SK-N-MC (cell line): ENCODE measurements at regions not wholly inside any gene's neighbourhood (a gene's known extent, or its start where the extent isn't known, plus 50 kb on each side); places are given as distances from the start of the nearest gene placed in this dataset.

Experiments
- EZH2 ChIP-seq: fragments of 200-600 bp; sonication (generic); IDR thresholded peaks from one replicate; pipeline ENCODE4 v1.6.1; 2017; ENCODE audit warnings: antibody characterized with exemption
- FOXP2 ChIP-seq: optimal IDR thresholded peaks from 2 replicates; pipeline ENCODE3; 2011; ENCODE audit warnings: mild to moderate bottlenecking, moderate library complexity; ENCODE audit not compliant: insufficient read depth; ENCODE audit errors: extremely low read length, control extremely low read depth
- POLR2AphosphoS5 ChIP-seq: IDR thresholded peaks from 2 replicates; pipeline ENCODE4 v1.6.1; 2012; ENCODE audit warnings: mild to moderate bottlenecking, low read depth, low read length, borderline replicate concordance

- TF ChIP-seq POLR2AphosphoS5 (no peak), EZH2 (no peak), FOXP2 (no peak)
These were observed 118.9 kb downstream of the OTUD1 start for GRCh38 chr10:23557777-23558176.
